Chondrocyte (in vitro differentiated cells): ENCODE measurements at regions not wholly inside any gene's neighbourhood (a gene's known extent, or its start where the extent isn't known, plus 50 kb on each side); places are given as distances from the start of the nearest gene placed in this dataset.

Experiments used
- DNase-seq: peaks from one replicate; pipeline ENCODE4 v3.0.0; 2021; ENCODE audit warnings: mixed read lengths, low spot score
- H3K27ac Mint-ChIP-seq: one replicate; pipeline ENCODE4 v1.8.0; 2021; ENCODE audit warnings: mild to moderate bottlenecking, moderate library complexity, mixed read lengths; ENCODE audit not compliant: unreplicated experiment
- H3K27me3 Mint-ChIP-seq: 2 replicates; pipeline ENCODE4 v1.8.0; 2021; ENCODE audit warnings: low read depth, mixed read lengths
- H3K36me3 Mint-ChIP-seq: 2 replicates; pipeline ENCODE4 v1.8.0; 2021; ENCODE audit warnings: low read depth, mixed read lengths
- H3K4me1 Mint-ChIP-seq: 2 replicates; pipeline ENCODE4 v1.8.0; 2021; ENCODE audit warnings: low read depth, mild to moderate bottlenecking, mixed read lengths
- H3K4me3 Mint-ChIP-seq: one replicate; pipeline ENCODE4 v1.8.0; 2021; ENCODE audit warnings: mild to moderate bottlenecking, moderate library complexity, mixed read lengths; ENCODE audit not compliant: unreplicated experiment
- H3K9me3 Mint-ChIP-seq: 2 replicates; pipeline ENCODE4 v1.8.0; 2021; ENCODE audit warnings: low read depth, mixed read lengths
- CTCF ChIP-seq: fragments of 200-600 bp; sonication (generic); IDR thresholded peaks from 2 replicates; pipeline ENCODE4 v1.5.0; 2021; ENCODE audit warnings: antibody characterized with exemption, mild to moderate bottlenecking, moderate library complexity

- H3K4me3 Mint-ChIP-seq = no peak overlapping the region
- DNase-seq = no peak
- H3K27ac Mint-ChIP-seq = no peak overlapping the region
- TF ChIP-seq CTCF = peak; percentile 13
- no peaks in the 10 kb centered on the region for H3K36me3 Mint-ChIP-seq
- H3K4me1 Mint-ChIP-seq = peaks cover 10% of the 10 kb centered on the region
- no peaks in the 10 kb centered on the region for H3K9me3 Mint-ChIP-seq
- peaks cover 8% of the 10 kb centered on the region for H3K27me3 Mint-ChIP-seq
These were observed 122.4 kb upstream of the SLC1A4 start for GRCh38 chr2:64866797-64867196.

DNA sequence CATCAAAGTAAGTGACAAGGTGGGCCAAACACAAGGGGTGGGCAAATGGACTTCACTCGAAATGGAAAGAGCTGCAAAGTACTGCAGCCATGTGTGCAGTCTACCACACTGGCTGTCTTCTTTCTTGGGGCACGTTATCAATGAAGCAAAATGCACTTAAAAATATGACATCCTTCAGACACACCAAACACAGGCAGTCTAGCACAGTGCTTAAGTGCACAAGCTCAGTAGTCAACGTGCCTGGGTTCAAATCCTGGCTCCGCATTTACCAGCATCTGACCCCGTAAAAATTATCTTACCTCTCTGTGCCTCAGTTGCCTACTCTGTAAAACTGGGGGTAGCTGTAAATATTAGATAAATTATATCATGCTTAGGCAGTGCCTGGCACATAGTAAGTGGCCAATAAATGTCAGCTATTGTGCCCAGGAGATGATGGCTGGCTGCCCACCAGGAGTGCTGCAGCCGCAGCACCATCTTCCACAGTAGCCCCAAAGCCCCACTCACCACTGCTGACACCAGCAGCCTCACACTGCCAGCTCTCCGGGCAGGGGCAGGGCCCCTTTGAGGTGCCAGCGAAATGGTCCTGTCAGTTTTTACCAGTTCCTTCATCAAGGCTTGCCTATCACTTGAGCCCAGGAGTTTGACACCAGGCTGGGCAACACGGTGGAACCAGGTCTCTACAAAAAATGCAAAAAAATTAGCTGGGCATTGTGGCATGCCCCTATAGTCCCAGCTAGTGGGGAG, 121.8 kb upstream of the SLC1A4 start:
- DNase-seq = no peak
- Mint-ChIP-seq H3K4me3 (no peak overlapping the region), H3K9me3 (no peaks in the 10 kb centered on the region), H3K4me1 (peaks cover 10% of the 10 kb centered on the region), H3K36me3 (no peaks in the 10 kb centered on the region), H3K27ac (no peak overlapping the region), H3K27me3 (peaks cover 8% of the 10 kb centered on the region)
- TF ChIP-seq CTCF = no peak

DNA sequence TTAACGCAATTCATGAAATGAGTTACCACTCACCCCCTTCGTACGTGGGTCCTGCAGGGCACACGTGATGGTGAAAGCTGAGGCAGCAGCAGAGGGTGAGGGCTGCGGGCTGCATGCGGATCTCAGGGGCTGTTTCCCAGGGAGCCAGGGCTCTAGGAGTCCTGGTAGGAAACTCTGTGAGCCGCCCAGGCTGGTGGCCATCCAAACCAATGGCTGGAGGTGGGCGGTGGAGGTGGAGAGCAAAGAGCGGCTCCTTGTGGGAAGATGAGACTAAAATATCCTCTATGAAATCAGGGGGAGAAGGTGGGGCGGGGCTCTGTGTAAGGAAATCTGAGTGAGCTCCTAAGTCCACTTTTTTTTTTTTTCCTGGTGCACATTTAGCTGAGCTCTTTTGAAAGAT, 120.1 kb upstream of the SLC1A4 start:
- Mint-ChIP-seq H3K27me3 (peaks cover 8% of the 10 kb centered on the region), H3K27ac (no peak overlapping the region), H3K4me1 (peaks cover 17% of the 10 kb centered on the region), H3K4me3 (no peak overlapping the region), H3K36me3 (no peaks in the 10 kb centered on the region), H3K9me3 (no peaks in the 10 kb centered on the region)
- no peak for TF ChIP-seq CTCF
- no peak for DNase-seq

- peak; percentile 98 for TF ChIP-seq CTCF
- Mint-ChIP-seq H3K27ac (peak overlapping the region; percentile 57), H3K36me3 (no peaks in the 10 kb centered on the region), H3K9me3 (no peaks in the 10 kb centered on the region), H3K4me3 (no peak overlapping the region), H3K4me1 (peaks cover 35% of the 10 kb centered on the region), H3K27me3 (peaks cover 8% of the 10 kb centered on the region)
- DNase-seq = no peak
These were observed 115.7 kb upstream of the SLC1A4 start for GRCh38 chr2:64873472-64873924.

- Mint-ChIP-seq H3K27ac (no peak overlapping the region), H3K4me1 (peaks cover 39% of the 10 kb centered on the region), H3K9me3 (no peaks in the 10 kb centered on the region), H3K4me3 (no peak overlapping the region), H3K36me3 (no peaks in the 10 kb centered on the region), H3K27me3 (peaks cover 2% of the 10 kb centered on the region)
- TF ChIP-seq CTCF = no peak
- DNase-seq = no peak
These were observed 114.6 kb upstream of the SLC1A4 start for GRCh38 chr2:64874593-64874992.
